Left lung (tissue), 4 donors: ENCODE measurements at regions not wholly inside any gene's neighbourhood (a gene's known extent, or its start where the extent isn't known, plus 50 kb on each side); places are given as distances from the start of the nearest gene placed in this dataset.

ENCODE experiments used
- ATAC-seq: fragments of 200-7000 bp; cut with Tn5 transposase; one replicate; pipeline ENCODE4 v1.9.1; 2020; ENCODE audit warnings: moderate library complexity
- DNase-seq, 4 donors: peaks; one replicate each; pipeline ENCODE4 v3.0.0-alpha.2; 2013 to 2020
- H3K27ac ChIP-seq, 2 donors: fragments of 200-600 bp; sonication (generic) in 1 of 2; one replicate each; pipeline versions ENCODE4 v1.5.0 to v1.8.0; 2020 to 2021
- H3K27me3 ChIP-seq, 2 donors: fragments of 200-600 bp; sonication (generic) in 1 of 2; one replicate each; pipeline versions ENCODE4 v1.5.0 to v1.8.0; 2020 to 2021
- H3K36me3 ChIP-seq, 2 donors: fragments of 200-600 bp; sonication (generic) in 1 of 2; one replicate each; pipeline versions ENCODE4 v1.5.0 to v1.8.0; 2020 to 2021
- H3K4me1 ChIP-seq, 2 donors: fragments of 200-600 bp; one replicate each; pipeline ENCODE4 v1.8.0; 2021
- H3K4me3 ChIP-seq, 2 donors: fragments of 200-600 bp; sonication (generic) in 1 of 2; one replicate each; pipeline versions ENCODE4 v1.5.0 to v1.8.0; 2020 to 2021; ENCODE audit warnings: mild to moderate bottlenecking in 1 of 2
- H3K9me3 ChIP-seq, 2 donors: fragments of 200-600 bp; sonication (generic) in 1 of 2; one replicate each; pipeline versions ENCODE4 v1.5.0 to v1.8.0; 2020 to 2021
- CTCF ChIP-seq, 2 donors: fragments of 200-600 bp; sonication (generic) in 1 of 2; IDR thresholded peaks; one replicate each; pipeline versions ENCODE4 v1.5.0 to v1.8.0; 2021; ENCODE audit warnings: antibody characterized with exemption in 2 of 2
- intact Hi-C, 2 donors: fragments of 100-400 bp; cut with DNase I; formaldehyde crosslinking; loops; one replicate each; pipeline versions ENCODE4 v1.11.2 to v1.14.2; 2022
- donor health status: DM: no; HTN: yes; CAD: no.
- donor health status: DM: no; HTN: no; CAD: no.

- Histone ChIP-seq H3K4me1 (no peaks in the 10 kb centered on the region), H3K27me3 (no peaks in the 10 kb centered on the region), H3K4me3 (no peak overlapping the region), H3K27ac (no peak overlapping the region), H3K36me3 (no peaks in the 10 kb centered on the region), H3K9me3 (no peaks in the 10 kb centered on the region)
- ATAC-seq (no peak), DNase-seq (no peak)
- TF ChIP-seq CTCF (IDR thresholded peaks at IDR 0.05) = no peak
- intact Hi-C loops = no loop called here
These were observed 270.7 kb upstream of the HDAC4 start for GRCh38 chr2:239671471-239671870.

GRCh38 chr2:239670463-239671120 lies 269.8 kb upstream of the HDAC4 start:
- Histone ChIP-seq H3K27ac (no peak overlapping the region), H3K9me3 (no peaks in the 10 kb centered on the region), H3K4me1 (no peaks in the 10 kb centered on the region), H3K27me3 (no peaks in the 10 kb centered on the region), H3K36me3 (no peaks in the 10 kb centered on the region), H3K4me3 (no peak overlapping the region)
- intact Hi-C loops = no loop called here
- ATAC-seq (no peak), DNase-seq (no peak)
- TF ChIP-seq CTCF (IDR thresholded peaks at IDR 0.05) = no peak

- no peaks in the 10 kb centered on the region for H3K36me3 ChIP-seq
- peak in 2 of 4 donors; percentile 10 to 66 for DNase-seq
- TF ChIP-seq CTCF (IDR thresholded peaks at IDR 0.05) = no peak
- no peaks in the 10 kb centered on the region for H3K9me3 ChIP-seq
- H3K27me3 ChIP-seq = no peaks in the 10 kb centered on the region
- ATAC-seq = no peak
- H3K27ac ChIP-seq = no peak overlapping the region
- intact Hi-C loops = no loop called here
- H3K4me1 ChIP-seq = no peaks in the 10 kb centered on the region
- H3K4me3 ChIP-seq = no peak overlapping the region
These were observed 269.2 kb upstream of the HDAC4 start for GRCh38 chr2:239669899-239670460.

- intact Hi-C loops = no loop called here
- ATAC-seq (no peak), DNase-seq (peak in 1 of 4 donors; percentile 17)
- Histone ChIP-seq H3K9me3 (no peaks in the 10 kb centered on the region), H3K4me1 (no peaks in the 10 kb centered on the region), H3K27me3 (peaks cover 0 to under 1% of the 10 kb centered on the region in 2 donors), H3K36me3 (no peaks in the 10 kb centered on the region), H3K27ac (no peak overlapping the region), H3K4me3 (no peak overlapping the region)
- no peak for TF ChIP-seq CTCF (IDR thresholded peaks at IDR 0.05)
These were observed 268.5 kb upstream of the HDAC4 start for GRCh38 chr2:239669181-239669898.

GRCh38 chr2:239668651-239669050 lies 267.8 kb upstream of the HDAC4 start:
- Histone ChIP-seq H3K4me3 (no peak overlapping the region), H3K27me3 (peaks cover 0 to 7% of the 10 kb centered on the region in 2 donors), H3K4me1 (no peaks in the 10 kb centered on the region), H3K9me3 (no peaks in the 10 kb centered on the region), H3K36me3 (no peaks in the 10 kb centered on the region), H3K27ac (no peak overlapping the region)
- ATAC-seq = no peak
- TF ChIP-seq CTCF (IDR thresholded peaks at IDR 0.05) = no peak
- no peak for DNase-seq
- intact Hi-C loops = no loop called here
